ENCODE measurements at regions not wholly inside any gene's neighbourhood (a gene's known extent, or its start where the extent isn't known, plus 50 kb on each side); places are given as distances from the start of the nearest gene placed in this dataset.

DNA sequence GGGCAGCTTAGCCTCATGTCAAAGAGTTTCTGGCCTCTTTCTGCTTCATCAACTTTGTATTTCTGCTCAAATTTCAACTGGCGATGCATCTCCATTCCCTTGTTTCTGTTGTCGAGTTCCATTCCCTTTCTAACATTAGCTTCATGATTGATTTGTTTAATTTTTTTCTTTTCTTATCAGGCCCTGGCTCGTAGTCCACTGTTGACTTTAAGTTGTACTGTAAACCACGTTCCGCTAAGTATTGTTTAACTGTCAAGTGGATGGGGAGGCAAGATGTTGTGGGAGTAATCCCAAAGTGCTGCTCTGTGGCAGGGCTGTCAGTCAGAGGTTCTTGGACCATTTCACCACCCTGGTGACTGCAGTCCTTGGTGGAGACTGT, 309.1 kb downstream of the PSAT1 start:
- TF ChIP-seq, protein P1, sequence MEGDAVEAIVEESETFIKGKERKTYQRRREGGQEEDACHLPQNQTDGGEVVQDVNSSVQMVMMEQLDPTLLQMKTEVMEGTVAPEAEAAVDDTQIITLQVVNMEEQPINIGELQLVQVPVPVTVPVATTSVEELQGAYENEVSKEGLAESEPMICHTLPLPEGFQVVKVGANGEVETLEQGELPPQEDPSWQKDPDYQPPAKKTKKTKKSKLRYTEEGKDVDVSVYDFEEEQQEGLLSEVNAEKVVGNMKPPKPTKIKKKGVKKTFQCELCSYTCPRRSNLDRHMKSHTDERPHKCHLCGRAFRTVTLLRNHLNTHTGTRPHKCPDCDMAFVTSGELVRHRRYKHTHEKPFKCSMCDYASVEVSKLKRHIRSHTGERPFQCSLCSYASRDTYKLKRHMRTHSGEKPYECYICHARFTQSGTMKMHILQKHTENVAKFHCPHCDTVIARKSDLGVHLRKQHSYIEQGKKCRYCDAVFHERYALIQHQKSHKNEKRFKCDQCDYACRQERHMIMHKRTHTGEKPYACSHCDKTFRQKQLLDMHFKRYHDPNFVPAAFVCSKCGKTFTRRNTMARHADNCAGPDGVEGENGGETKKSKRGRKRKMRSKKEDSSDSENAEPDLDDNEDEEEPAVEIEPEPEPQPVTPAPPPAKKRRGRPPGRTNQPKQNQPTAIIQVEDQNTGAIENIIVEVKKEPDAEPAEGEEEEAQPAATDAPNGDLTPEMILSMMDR (conservative IDR thresholded peaks at IDR 0.05; ENCODE audit: low read length) = no peak
- TF ChIP-seq EZH2phosphoT487 (IDR thresholded peaks at IDR 0.05; ENCODE audit: borderline replicate concordance) = no peak
